GF-D8 (cell line): ENCODE measurements at regions not wholly inside any gene's neighbourhood (a gene's known extent, or its start where the extent isn't known, plus 50 kb on each side); places are given as distances from the start of the nearest gene placed in this dataset.
"Not testable (repeated sequence)": the region's sequence is repeated elsewhere in the genome, so short reads cannot be mapped to it uniquely, and the experiment has no call there.

Experiments used
- DNase-seq: peaks from one replicate; lab custom pipeline; 2025; lab: John Stamatoyannopoulos, UW

- no peak for DNase-seq
These were observed 726.4 kb downstream of the BRINP3 start for GRCh38 chr1:189751311-189751710.

DNA sequence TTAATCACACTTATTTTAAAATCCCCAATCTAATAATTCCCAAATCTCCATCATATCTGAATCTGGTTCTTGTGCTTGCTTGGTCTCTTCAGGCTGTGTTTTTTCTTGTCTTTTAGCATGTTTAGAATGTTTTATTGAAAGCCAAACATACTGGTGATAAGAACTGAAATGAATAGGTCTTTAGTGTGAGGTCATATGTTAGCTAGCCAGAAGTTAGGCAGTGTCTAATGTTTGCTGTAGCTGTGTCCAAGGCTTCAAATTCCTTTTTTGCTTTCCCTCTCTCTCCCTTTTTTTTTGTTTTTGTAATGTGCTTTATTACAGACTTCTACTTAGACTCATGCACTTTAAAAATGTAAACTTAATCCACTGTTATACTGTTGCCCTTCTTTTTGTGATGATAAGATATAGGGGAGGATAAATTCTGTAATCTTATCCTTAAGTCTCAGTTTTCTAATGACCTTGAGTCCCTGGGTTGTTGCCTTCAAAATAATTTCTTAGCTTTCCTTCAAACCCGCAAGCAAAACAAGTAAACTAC, 725.1 kb downstream of the BRINP3 start:
- DNase-seq = no peak

- not testable (repeated sequence) for DNase-seq
These were observed 722.6 kb downstream of the BRINP3 start for GRCh38 chr1:189755100-189755499.

DNA sequence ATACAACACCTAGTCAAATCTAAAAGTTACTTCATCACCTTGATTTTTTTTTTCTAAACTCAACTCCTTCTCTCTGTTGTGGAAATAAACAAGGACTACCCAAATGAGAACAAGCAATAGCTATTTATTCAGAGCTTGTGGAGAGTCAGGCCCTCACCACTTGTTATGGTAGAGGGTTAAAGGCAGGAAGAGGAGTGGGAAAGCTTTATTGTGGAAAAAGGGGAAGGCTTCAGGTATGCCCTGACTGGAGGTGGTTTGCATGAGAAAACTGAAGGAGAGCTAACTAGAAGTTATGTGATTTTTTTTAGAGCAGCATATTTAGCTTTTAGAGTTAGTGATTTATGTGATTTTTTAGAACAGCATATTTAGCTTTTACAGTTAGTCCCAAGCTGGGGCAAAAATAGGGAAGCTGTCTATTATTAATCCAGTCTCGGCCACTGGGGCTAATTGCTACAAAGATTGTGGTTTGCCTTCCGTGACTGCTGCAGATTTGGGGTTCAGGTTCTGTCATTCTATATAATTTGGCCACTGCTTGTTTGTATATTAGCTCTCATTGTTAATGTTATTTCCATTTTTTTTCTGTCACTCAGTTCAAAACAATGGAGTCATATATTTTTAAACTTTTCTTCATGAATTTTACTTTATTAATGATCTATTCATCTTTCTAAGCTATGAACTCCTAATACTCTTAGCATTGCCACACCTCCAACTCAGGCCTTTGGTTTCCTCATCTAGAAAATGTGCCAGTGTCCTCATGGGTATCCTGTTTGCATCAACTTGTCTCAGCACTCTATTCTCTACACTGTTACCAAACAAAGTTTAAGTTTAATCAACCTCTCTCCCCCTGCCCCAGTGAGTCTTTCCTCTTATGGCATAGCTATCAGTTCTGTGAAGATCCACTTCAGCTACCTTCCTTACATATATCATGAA, 713.0 kb downstream of the BRINP3 start:
- DNase-seq = no peak

- DNase-seq = no peak
These were observed 708.2 kb downstream of the BRINP3 start for GRCh38 chr1:189769448-189769847.

DNA sequence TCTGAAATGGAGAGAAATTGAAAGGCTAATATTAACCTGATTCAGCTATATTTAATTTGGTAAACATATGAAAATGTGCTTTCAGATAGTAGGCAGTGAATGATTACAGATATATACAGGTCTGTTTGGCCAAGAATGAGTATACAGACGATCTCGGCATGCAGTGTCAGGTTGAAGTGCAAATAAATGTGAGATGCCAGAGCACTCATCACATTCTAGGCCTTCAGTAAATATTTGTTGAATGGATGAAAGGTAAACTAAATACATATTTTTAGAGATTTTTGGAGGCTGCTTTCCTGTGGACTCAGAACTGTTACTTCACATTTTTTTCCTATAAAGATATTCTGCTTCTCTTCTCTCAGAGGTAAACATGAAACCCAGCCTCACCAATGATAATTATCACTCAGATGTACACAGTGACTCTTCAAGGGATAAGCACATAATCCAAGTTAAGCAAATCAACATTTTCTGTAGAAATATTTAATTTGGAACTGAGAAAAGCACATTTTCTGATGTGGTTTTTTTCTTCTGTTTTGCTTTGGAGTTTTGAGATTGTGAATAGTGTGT, 702.9 kb downstream of the BRINP3 start:
- DNase-seq = no peak

DNA sequence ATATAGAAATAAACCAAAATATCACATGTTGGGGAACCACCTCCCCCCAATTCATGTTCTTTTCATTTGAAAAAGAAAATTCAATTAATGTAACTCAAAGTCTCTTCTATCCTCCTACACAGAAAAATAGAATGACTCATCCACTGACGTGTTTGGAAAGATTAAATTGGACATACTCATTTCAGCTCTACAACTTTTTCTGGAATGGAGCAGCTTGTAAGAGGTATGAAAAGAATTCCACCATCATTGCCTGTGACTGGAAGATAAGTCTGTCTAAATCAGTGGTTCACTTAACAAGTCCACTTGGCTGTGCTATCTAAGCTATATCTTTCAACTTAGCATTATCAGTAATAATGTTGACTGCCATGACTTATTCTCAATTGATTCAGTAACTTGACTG, 702.3 kb downstream of the BRINP3 start:
- no peak for DNase-seq

DNA sequence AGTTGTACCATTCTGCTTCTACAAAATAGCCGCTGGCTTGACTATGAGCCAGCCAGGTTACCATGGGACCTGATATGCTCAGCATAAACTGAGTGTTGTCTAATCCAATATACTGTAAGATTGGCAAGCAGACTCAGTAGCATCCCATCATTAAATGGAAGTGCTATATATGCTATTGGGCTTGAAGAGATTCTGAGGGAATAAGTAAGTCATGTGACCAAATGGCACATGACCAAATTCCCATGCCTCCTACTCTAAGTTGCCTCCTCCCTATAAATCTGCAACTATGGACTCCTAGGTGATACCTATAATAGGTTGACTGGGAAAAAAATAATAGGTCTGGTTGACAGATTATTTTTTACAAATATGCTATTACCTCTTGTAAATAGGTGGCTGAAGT, 698.6 kb downstream of the BRINP3 start:
- DNase-seq = no peak

- DNase-seq = no peak
These were observed 695.4 kb downstream of the BRINP3 start for GRCh38 chr1:189782295-189782694.

DNA sequence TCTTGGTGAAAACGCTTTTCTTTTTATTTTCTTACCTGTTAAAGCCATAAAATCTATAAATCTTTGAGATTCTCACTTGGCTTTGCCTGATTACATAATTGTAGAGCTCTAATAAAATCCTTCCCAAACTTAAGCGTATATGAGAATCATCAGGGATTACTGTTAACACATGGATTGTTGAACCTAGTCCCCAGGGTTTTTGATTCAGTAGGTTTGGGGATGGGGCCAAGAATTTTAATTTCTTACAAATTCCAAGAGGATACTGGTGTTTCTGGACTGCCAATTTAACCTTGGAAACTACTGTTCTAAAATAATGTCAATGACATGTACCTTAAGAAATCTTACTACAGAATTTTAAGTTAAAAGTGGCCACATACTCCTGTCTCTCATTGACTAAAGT, 694.2 kb downstream of the BRINP3 start:
- no peak for DNase-seq

DNA sequence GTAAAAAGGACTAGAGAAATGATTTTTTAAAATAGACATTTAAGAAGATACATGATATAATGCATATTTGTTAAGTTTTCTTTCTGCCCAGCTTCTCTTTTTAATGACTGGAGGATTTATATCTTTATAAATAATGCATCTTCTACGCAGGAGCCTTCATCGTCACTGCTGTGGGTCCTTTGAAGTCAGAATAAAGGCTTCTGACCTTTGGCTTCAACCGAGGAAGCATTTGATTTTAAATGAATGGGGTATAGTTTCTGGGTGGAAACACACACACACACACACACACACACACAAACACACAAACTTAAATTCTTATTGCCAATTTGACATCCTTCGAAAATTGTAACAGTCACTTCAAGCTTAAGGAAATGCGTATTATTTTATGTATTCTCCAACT, 690.9 kb downstream of the BRINP3 start:
- DNase-seq = no peak

DNA sequence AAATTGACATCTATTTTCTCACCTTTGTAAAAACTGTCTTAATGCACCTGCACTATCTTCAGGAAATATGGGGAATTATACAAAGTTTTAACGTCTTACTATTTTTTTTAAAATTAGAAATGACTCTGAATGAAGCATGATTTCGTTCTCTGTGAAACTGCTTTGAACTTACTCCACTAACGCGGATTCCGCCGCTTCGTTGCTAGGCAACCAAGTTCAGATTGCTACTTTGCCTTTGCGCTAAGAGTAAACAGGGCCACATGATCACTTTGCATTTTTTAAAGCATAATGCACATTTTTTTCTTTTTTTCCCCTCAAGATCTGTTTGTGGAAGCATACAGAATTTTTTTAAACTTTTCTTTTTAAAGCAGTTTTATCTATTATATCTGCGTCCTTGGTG, 690.5 kb downstream of the BRINP3 start:
- no peak for DNase-seq

GRCh38 chr1:189790335-189790734, 687.3 kb downstream of the BRINP3 start:
- no peak for DNase-seq

GRCh38 chr1:189803364-189803763, 674.3 kb downstream of the BRINP3 start:
- DNase-seq = no peak

GRCh38 chr1:189804352-189804751, 673.3 kb downstream of the BRINP3 start:
- no peak for DNase-seq

- no peak for DNase-seq
These were observed 671.9 kb downstream of the BRINP3 start for GRCh38 chr1:189805735-189806134.

GRCh38 chr1:189810639-189811038, 667.0 kb downstream of the BRINP3 start:
- DNase-seq = not testable (repeated sequence)

DNA sequence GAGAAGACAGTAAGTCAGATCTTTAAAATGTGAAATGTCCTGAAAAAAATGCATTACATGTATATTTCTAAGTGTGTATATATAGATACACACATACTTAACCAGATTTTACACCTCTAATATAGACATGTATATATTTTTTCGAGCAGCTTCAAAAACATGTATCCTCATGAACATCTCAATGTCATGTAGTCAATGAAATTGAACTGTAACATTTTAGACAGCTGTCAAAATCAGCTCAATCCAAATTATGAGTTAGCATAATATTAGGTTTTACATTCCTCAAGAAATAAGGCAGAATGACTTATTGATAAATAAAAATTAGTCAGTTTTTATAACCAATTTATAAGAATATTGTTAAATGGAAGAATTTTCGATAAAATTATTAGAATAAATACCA, 665.7 kb downstream of the BRINP3 start:
- no peak for DNase-seq

- DNase-seq = no peak
These were observed 661.1 kb downstream of the BRINP3 start for GRCh38 chr1:189816558-189816957.

DNA sequence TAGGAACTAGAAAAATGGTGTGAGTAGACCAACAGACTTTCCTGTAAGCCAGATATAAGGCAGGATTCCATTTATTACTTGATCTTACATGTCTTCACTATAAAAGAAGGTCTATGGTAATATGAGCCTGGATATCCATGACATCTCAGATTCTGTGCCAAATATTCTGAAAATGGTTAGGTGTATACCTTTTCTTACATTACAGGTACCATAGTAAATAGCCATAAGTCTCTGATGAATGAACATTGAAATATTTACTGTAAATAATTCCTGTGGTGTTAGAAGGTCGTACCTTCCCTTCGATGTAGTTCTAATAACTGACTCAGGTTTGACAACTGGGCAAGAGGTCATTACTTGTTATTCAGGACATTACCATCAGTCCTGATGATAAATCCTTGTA, 657.9 kb downstream of the BRINP3 start:
- DNase-seq = no peak

DNA sequence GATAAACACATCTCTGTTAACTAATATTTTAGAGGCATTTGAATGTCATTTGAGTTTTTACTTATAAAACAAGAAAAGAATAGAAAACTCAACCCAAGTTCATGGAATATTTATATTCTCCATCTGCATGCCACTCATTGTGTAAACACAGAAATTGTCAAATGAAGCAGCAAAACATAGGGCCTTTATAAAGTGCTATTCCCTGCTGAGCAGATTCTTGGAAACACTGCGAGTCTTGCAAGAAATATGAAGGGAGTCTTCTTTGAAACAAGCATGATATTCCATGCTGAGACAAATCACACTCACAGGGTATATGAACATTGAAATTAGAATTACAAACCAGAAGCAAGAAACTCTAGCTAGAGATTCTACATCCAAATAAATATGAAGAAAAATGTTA, 655.8 kb downstream of the BRINP3 start:
- DNase-seq = no peak

- DNase-seq = no peak
These were observed 642.9 kb downstream of the BRINP3 start for GRCh38 chr1:189834813-189835212.

DNA sequence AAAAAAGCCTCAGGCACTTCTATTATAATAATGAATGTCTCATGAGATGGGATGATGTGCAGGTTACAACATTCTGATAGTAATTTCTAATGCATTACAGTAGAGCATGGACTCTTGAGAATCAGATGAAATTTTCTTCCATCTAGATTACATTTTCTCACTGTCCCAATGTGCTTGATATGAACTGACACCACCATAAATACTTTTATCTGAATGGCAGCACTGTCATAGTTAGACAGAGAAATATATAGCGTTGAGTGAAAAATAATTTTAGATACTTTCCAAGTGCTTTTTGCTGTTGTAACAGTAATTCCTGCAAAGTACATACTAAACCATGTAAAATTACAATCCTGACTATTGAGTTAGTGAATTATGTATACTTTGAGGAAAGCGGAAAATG, 630.1 kb downstream of the BRINP3 start:
- no peak for DNase-seq
